Dendritic cell treated with granulocyte-macrophage colony-stimulating factor and Interleukin-4, amounts not matched to agents 40 ng/mL and 50 ng/mL, for 4 days (primary cell): ENCODE measurements at regions not wholly inside any gene's neighbourhood (a gene's known extent, or its start where the extent isn't known, plus 50 kb on each side); places are given as distances from the start of the nearest gene placed in this dataset.

ENCODE experiments used
- H3K27ac Mint-ChIP-seq: one replicate; pipeline ENCODE4 v1.8.0; 2022; ENCODE audit warnings: mild to moderate bottlenecking, mixed read lengths
- H3K27me3 Mint-ChIP-seq: one replicate; pipeline ENCODE4 v1.8.0; 2022; ENCODE audit warnings: mild to moderate bottlenecking, mixed read lengths
- H3K36me3 Mint-ChIP-seq: one replicate; pipeline ENCODE4 v1.8.0; 2022; ENCODE audit warnings: low read depth, mixed read lengths
- H3K4me1 Mint-ChIP-seq: one replicate; pipeline ENCODE4 v1.8.0; 2022; ENCODE audit warnings: low read depth, mixed read lengths
- H3K4me3 Mint-ChIP-seq: one replicate; pipeline ENCODE4 v1.8.0; 2022; ENCODE audit warnings: mild to moderate bottlenecking, moderate library complexity, mixed read lengths
- H3K9me3 Mint-ChIP-seq: one replicate; pipeline ENCODE4 v1.8.0; 2022; ENCODE audit warnings: mixed read lengths
- intact Hi-C: fragments of 100-400 bp; cut with micrococcal nuclease; formaldehyde crosslinking; loops from one replicate; pipeline ENCODE4 v1.15.0; 2022

- intact Hi-C loops = no loop called here
- Mint-ChIP-seq H3K27me3 (peaks cover 17% of the 10 kb centered on the region), H3K36me3 (no peaks in the 10 kb centered on the region), H3K4me3 (no peak overlapping the region), H3K9me3 (no peaks in the 10 kb centered on the region), H3K4me1 (no peaks in the 10 kb centered on the region), H3K27ac (no peak overlapping the region)
These were observed 71.8 kb downstream of the C4orf33 start for GRCh38 chr4:129167640-129168260.

- Mint-ChIP-seq H3K4me1 (no peaks in the 10 kb centered on the region), H3K27me3 (peaks cover 16% of the 10 kb centered on the region), H3K36me3 (no peaks in the 10 kb centered on the region), H3K4me3 (no peak overlapping the region), H3K9me3 (no peaks in the 10 kb centered on the region), H3K27ac (no peak overlapping the region)
- intact Hi-C loops = no loop called here
These were observed 76.2 kb downstream of the C4orf33 start for GRCh38 chr4:129172181-129172580.

- H3K27me3 Mint-ChIP-seq = peaks cover 2% of the 10 kb centered on the region
- H3K27ac Mint-ChIP-seq = no peak overlapping the region
- no peak overlapping the region for H3K4me3 Mint-ChIP-seq
- intact Hi-C loops = no loop called here
- H3K4me1 Mint-ChIP-seq = no peaks in the 10 kb centered on the region
- H3K9me3 Mint-ChIP-seq = no peaks in the 10 kb centered on the region
- no peaks in the 10 kb centered on the region for H3K36me3 Mint-ChIP-seq
These were observed 80.9 kb downstream of the C4orf33 start for GRCh38 chr4:129176864-129177263.

GRCh38 chr4:129179276-129179675 is 83.3 kb downstream of the C4orf33 start:
- intact Hi-C loops = no loop called here
- Mint-ChIP-seq H3K4me3 (no peak overlapping the region), H3K9me3 (peaks cover 3% of the 10 kb centered on the region), H3K27me3 (peaks cover 2% of the 10 kb centered on the region), H3K36me3 (no peaks in the 10 kb centered on the region), H3K4me1 (no peaks in the 10 kb centered on the region), H3K27ac (no peak overlapping the region)

GRCh38 chr4:129189630-129190029 is 93.7 kb downstream of the C4orf33 start:
- no peaks in the 10 kb centered on the region for H3K4me1 Mint-ChIP-seq
- peaks cover 1% of the 10 kb centered on the region for H3K9me3 Mint-ChIP-seq
- no peaks in the 10 kb centered on the region for H3K36me3 Mint-ChIP-seq
- H3K27me3 Mint-ChIP-seq = peaks cover 8% of the 10 kb centered on the region
- H3K27ac Mint-ChIP-seq = no peak overlapping the region
- intact Hi-C loops = no loop called here
- no peak overlapping the region for H3K4me3 Mint-ChIP-seq

- H3K9me3 Mint-ChIP-seq = no peaks in the 10 kb centered on the region
- intact Hi-C loops = no loop called here
These were observed 97.6 kb downstream of the C4orf33 start for GRCh38 chr4:129193357-129194100.

GRCh38 chr4:129208481-129208880 is 112.5 kb downstream of the C4orf33 start:
- no peaks in the 10 kb centered on the region for H3K36me3 Mint-ChIP-seq

More at GRCh38 chr4:129193357-129194100, 97.6 kb downstream of the C4orf33 start:
- H3K4me1 Mint-ChIP-seq = no peaks in the 10 kb centered on the region
- H3K27me3 Mint-ChIP-seq = peaks cover 10% of the 10 kb centered on the region
- no peak overlapping the region for H3K4me3 Mint-ChIP-seq
- H3K36me3 Mint-ChIP-seq = no peaks in the 10 kb centered on the region
- H3K27ac Mint-ChIP-seq = no peak overlapping the region

GRCh38 chr4:129213692-129214091 is 117.7 kb downstream of the C4orf33 start:
- Mint-ChIP-seq H3K36me3 (no peaks in the 10 kb centered on the region), H3K4me1 (no peaks in the 10 kb centered on the region), H3K9me3 (no peaks in the 10 kb centered on the region), H3K27ac (no peak overlapping the region), H3K27me3 (no peaks in the 10 kb centered on the region), H3K4me3 (no peak overlapping the region)
- intact Hi-C loops = no loop called here

More at GRCh38 chr4:129208481-129208880, 112.5 kb downstream of the C4orf33 start:
- no peak overlapping the region for H3K4me3 Mint-ChIP-seq
- H3K27me3 Mint-ChIP-seq = peaks cover 3% of the 10 kb centered on the region
- intact Hi-C loops = no loop called here
- H3K4me1 Mint-ChIP-seq = no peaks in the 10 kb centered on the region
- no peaks in the 10 kb centered on the region for H3K9me3 Mint-ChIP-seq
- no peak overlapping the region for H3K27ac Mint-ChIP-seq

GRCh38 chr4:129218360-129218759 is 122.4 kb downstream of the C4orf33 start:
- H3K27ac Mint-ChIP-seq = no peak overlapping the region
- H3K4me1 Mint-ChIP-seq = no peaks in the 10 kb centered on the region
- no peaks in the 10 kb centered on the region for H3K9me3 Mint-ChIP-seq
- H3K36me3 Mint-ChIP-seq = no peaks in the 10 kb centered on the region
- H3K27me3 Mint-ChIP-seq = no peaks in the 10 kb centered on the region
- intact Hi-C loops = loop anchor here (5.0 kb wide), 1 partner anchor 424 kb away; no protein-coding TSS in a partner anchor
- no peak overlapping the region for H3K4me3 Mint-ChIP-seq

GRCh38 chr4:129218897-129219296 is 122.9 kb downstream of the C4orf33 start:
- intact Hi-C loops = loop anchor here (5.0 kb wide), 1 partner anchor 423 kb away; no protein-coding TSS in a partner anchor
- Mint-ChIP-seq H3K4me1 (no peaks in the 10 kb centered on the region), H3K36me3 (no peaks in the 10 kb centered on the region), H3K27ac (no peak overlapping the region), H3K4me3 (no peak overlapping the region), H3K9me3 (no peaks in the 10 kb centered on the region), H3K27me3 (peaks cover under 1% of the 10 kb centered on the region)

GRCh38 chr4:129220254-129220653 is 124.3 kb downstream of the C4orf33 start:
- Mint-ChIP-seq H3K4me1 (no peaks in the 10 kb centered on the region), H3K9me3 (no peaks in the 10 kb centered on the region), H3K27ac (no peak overlapping the region), H3K27me3 (peaks cover 4% of the 10 kb centered on the region), H3K4me3 (no peak overlapping the region), H3K36me3 (no peaks in the 10 kb centered on the region)
- intact Hi-C loops = no loop called here

GRCh38 chr4:129223945-129224344 is 128.0 kb downstream of the C4orf33 start:
- Mint-ChIP-seq H3K27ac (no peak overlapping the region), H3K9me3 (no peaks in the 10 kb centered on the region), H3K27me3 (peaks cover 6% of the 10 kb centered on the region), H3K36me3 (no peaks in the 10 kb centered on the region), H3K4me3 (no peak overlapping the region), H3K4me1 (no peaks in the 10 kb centered on the region)
- intact Hi-C loops = no loop called here

GRCh38 chr4:129230846-129231245 is 134.9 kb downstream of the C4orf33 start:
- Mint-ChIP-seq H3K36me3 (no peaks in the 10 kb centered on the region), H3K4me3 (no peak overlapping the region), H3K27ac (no peak overlapping the region), H3K9me3 (no peaks in the 10 kb centered on the region), H3K27me3 (peaks cover 12% of the 10 kb centered on the region), H3K4me1 (no peaks in the 10 kb centered on the region)
- intact Hi-C loops = no loop called here

GRCh38 chr4:129231945-129232588 is 136.1 kb downstream of the C4orf33 start:
- intact Hi-C loops = no loop called here
- Mint-ChIP-seq H3K4me3 (no peak overlapping the region), H3K36me3 (no peaks in the 10 kb centered on the region), H3K27me3 (peaks cover 12% of the 10 kb centered on the region), H3K4me1 (no peaks in the 10 kb centered on the region), H3K9me3 (no peaks in the 10 kb centered on the region), H3K27ac (no peak overlapping the region)
